GM21390 (cell line): ENCODE measurements at regions not wholly inside any gene's neighbourhood (a gene's known extent, or its start where the extent isn't known, plus 50 kb on each side); places are given as distances from the start of the nearest gene placed in this dataset.

ENCODE experiments used
- ATAC-seq: cut with Tn5 transposase; IDR thresholded peaks from one replicate; pipeline ENCODE4 v1.9.1; 2021; ENCODE audit not compliant: unreplicated experiment

- no peak for ATAC-seq
These were observed 543.8 kb downstream of the TNS1 start for GRCh38 chr2:217459016-217459415.

- no peak for ATAC-seq
These were observed 546.8 kb downstream of the TNS1 start for GRCh38 chr2:217456016-217456415.

- no peak for ATAC-seq
These were observed 549.9 kb downstream of the TNS1 start for GRCh38 chr2:217452928-217453327.

DNA sequence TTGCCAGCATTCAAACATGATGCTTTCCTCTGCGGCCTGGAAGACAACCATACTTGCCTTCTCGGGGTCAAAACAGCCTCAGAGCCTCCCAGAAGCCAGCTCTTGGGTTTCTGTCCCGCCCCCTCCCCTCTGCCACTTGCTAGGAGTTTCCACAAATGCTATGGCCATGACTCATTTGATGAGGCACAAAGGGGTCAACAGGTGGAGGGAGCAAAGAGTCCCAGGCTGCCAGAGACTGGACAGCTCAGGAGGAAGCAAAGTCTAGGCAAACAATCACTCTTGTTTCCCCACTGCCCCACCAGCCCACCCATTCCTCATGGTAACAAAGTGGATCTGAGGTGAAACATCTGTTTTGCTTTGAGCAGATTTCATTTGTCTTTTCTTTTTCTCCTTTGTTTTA, 551.1 kb downstream of the TNS1 start:
- ATAC-seq, result no peak

GRCh38 chr2:217449444-217449843, 553.4 kb downstream of the TNS1 start:
- no peak for ATAC-seq

DNA sequence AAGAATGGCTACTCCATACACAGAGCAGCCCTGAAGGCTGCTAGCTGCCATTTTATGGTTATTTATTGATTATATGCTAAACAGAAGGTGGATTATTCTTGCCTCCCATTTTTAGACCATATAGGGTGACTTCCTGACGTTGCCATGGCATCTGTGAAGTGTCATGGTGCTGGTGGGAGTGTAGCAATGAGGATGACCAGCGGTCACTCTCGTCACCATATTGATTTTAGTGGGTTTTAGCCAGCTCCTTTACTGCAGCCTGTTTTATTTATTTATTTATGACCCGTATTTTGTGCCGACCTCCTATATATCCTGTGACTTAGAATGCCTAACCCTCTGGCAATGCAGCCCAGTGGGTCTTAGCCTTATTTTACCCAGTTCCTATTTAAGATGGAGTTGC, 553.9 kb downstream of the TNS1 start:
- no peak for ATAC-seq

DNA sequence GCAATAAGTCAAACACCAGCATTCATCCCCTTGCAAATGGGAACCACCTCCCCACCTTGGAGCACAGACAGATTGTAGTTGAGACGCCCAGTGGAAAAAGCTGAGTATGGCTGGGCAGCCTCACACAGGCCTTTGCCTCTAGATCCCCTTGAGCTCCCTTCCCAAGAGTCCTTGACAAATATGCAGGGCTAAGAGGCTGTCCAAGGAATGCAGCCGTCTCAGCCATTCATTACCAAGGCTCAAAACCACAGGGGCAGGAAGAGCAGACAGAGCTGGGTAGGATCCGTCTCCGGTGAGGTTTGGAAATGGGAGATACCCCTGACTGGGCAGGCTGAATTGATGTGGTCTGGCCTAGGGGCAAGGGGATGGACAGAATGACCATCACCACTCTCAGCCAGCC, 557.1 kb downstream of the TNS1 start:
- ATAC-seq, result no peak

GRCh38 chr2:217444932-217445331, 557.9 kb downstream of the TNS1 start:
- ATAC-seq, result peak; percentile 63

DNA sequence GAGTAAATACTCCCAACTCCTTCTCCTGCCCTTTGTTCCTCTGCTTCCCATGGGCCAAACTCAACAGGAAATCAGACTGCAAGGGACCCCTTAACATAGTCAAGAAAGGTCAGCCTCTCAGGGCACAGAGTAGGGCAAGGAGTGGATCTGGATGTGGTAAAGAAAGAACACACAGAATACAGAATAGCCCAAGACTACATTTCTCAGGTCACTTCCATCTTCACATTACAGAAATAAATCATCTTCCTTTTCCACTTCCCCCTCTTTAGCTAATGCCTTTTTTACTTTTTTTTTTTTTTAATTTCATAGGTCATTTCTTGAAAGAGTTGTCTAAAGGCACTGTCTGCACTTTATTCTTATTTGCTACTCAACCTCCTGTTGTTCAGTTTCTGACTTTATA, 558.3 kb downstream of the TNS1 start:
- ATAC-seq, result no peak

DNA sequence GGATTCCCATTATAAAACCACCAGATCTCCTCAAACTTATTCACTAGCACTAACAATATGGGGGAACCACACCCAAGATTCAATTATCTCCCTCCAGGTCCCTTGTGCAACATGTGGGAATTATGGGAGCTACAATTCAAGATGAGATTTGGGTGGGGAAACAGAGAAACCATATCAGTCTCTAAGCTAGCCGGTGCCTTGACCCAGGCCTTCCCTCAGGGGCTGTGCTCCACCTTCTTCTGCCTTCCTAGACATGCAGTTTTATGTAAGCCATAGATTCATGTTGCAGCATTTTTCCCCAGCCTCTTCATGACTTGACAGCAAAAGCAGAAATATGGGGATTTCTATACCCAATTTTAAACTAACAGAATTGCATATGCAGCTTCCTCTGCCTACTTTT, 559.2 kb downstream of the TNS1 start:
- ATAC-seq, result no peak

GRCh38 chr2:217440000-217440399, 562.8 kb downstream of the TNS1 start:
- peak; percentile 73 for ATAC-seq

GRCh38 chr2:217438821-217439220, 564.0 kb downstream of the TNS1 start:
- peak; percentile 45 for ATAC-seq

- no peak for ATAC-seq
These were observed 564.7 kb downstream of the TNS1 start for GRCh38 chr2:217438136-217438535.

DNA sequence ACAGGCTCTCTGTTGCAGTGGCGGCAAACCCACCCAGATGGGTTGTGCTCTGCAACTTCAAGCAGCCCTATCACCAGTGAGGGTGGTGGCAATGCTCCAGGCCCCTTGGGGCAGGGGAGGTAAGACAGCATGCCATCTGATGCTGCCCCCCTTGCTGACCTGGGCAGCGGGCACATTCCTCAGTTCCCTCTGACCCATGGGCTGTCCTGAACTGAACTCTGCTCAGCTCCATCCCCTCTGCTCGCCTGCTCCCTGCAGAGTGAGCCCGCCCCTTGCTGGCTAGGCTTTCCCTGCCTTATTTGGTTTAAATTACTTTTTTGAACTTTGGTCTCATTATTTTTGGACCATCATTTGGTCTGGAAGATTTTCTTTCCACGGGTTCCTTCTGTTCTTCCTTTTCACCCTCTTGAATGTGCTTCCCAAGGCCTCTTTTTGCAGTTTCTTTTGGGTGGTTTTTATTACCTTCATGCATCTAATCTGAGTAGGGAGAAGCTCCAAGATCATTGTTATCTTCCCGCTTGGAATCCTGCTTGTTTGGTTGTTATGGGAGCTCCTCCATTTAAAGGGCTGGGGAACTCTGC, 565.4 kb downstream of the TNS1 start:
- ATAC-seq, result no peak

DNA sequence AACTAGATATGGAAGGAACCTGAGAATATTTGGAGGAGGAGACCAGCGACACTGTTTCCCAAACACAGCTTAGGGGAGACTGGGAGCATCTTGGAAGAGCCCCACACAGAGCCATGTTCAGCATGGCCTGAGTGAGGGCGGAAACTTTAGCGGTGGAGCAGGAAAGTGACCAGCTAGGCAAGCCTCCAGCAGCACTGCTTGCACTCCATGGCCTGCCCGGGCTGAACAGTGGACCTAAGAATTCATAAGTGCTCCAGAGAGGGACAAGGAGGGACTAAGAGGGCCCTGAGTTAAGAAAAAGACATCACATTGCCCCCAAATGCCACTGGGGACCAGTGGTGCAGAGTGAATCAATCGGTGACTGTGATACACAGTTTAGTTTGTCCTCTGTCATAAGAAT, 566.4 kb downstream of the TNS1 start:
- ATAC-seq, result no peak

GRCh38 chr2:217434180-217434975, 568.4 kb downstream of the TNS1 start:
- ATAC-seq, result peak; percentile 97

- ATAC-seq, result no peak
These were observed 569.3 kb downstream of the TNS1 start for GRCh38 chr2:217433522-217433921.

DNA sequence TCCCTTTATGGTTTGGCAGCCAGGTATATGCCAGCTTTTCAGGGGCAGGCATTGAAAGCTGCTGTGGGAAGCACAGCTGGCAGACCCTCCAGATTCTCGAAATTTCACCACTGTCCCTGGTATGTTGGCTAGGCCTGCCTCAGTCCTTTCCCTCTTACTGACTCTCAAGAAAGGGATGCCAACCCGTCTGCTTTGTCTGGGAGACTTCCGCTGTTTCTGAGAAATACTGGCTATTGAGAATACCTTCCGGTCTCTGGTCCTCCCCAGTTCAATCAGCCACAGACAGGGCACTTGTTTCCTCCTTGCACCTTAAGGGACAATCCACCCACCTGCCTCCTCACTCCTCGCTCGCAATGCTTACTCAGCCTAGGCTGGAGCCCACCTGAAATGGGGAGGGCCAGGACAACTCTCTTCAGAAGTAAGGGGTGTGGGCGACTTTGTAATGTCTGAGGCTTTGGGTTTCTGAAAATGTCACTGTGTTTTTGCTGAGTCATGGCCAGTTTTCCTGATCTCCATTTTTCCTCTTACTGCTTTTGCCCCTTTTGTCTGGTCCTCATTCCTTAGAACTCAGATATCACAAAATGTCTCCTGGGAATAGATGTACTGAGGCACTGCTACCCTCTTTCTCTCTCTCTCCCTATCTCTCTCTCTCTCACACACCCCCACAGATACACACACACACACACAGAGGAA, 571.1 kb downstream of the TNS1 start:
- ATAC-seq, result no peak

DNA sequence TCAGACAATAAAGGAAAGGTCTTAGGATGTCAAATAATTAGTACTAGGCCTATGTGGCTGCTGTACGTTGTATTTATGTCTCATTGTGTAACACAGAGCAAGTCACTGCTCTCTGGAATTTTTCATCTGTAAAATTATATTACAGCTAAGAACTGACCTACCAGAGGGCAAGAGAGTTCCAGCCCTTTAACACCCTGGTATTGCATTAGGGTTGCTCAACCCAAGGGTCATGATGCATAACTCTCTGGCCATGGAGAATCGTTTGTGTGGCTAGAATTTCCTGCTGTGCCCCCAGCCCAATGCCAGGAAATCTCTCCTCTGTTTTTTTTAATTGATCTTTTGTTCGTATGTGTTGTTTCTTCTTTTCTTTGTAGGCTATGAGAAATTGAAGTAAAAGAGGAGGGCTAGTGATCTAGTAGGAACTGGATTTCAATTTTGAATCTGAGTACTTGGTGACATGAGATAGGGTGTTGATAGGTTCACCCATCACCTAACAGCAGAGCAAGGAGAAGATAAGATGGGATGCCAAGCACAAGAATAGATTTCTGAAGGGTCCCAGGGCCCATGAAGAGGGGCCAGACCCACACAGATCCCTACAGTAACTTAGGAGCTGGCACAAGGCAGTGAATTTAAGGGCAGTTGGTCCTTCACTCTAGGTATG, 571.2 kb upstream of the TNP1 start:
- ATAC-seq, result no peak

DNA sequence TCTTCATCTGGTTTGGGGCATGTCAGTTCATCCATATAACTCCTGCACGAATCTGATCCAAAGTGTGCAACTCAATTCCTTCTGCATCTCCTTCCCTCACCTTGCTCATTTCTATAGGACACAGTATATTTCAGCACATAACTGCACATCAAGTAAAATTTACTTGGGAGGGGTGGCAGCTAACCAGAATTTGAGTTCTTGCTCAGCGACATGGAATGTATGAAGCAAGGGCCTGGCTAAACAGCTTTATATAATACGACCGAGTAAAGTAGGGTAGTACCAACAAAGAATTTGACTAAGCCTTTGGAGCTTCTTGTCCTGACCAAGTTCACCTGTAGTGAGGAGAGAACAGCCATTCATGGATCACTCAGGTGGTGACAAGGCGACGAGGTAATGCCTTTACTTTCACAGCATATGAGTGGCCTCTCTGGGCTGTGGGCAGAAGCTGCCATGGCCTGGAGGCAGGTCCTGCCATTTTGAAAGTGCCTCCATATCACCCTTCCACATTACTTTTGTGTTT, 570.2 kb upstream of the TNP1 start:
- ATAC-seq, result no peak

- ATAC-seq, result no peak
These were observed 562.0 kb upstream of the TNP1 start for GRCh38 chr2:217421834-217422233.
